ENCODE measurements at regions not wholly inside any gene's neighbourhood (a gene's known extent, or its start where the extent isn't known, plus 50 kb on each side); places are given as distances from the start of the nearest gene placed in this dataset.

- no peaks in the 10 kb centered on the region for H3K4me1 ChIP-seq
- intact Hi-C loops (cut with DNase I): no loop called here
- ATAC-seq (no peak), DNase-seq (no peak)
- no peak for TF ChIP-seq CTCF (IDR thresholded peaks at IDR 0.05)
- WGBS, 3 donors: 89 to 100% (median 95%) methylated on average over 1 of the region's 1 CpG
- H3K9me3 ChIP-seq: no peaks in the 10 kb centered on the region
- H3K36me3 ChIP-seq (ENCODE audit: insufficient read depth in 1 of 2, low read depth in 1 of 2): no peaks in the 10 kb centered on the region
- H3K4me3 ChIP-seq: no peak overlapping the region
- no peak overlapping the region for H3K27ac ChIP-seq
- H3K27me3 ChIP-seq (ENCODE audit: insufficient read depth in 3 of 3, low read length in 2 of 3): no peaks in the 10 kb centered on the region
Observed at GRCh38 chr13:83057119-83057518, 825.2 kb downstream of the SLITRK1 start.

- H3K27me3 ChIP-seq (ENCODE audit: insufficient read depth in 3 of 3, low read length in 2 of 3): no peaks in the 10 kb centered on the region
- WGBS, 3 donors: 91 to 97% (median 93%) methylated on average over 3 of the region's 3 CpGs
- intact Hi-C loops (cut with DNase I): no loop called here
Observed at GRCh38 chr13:83056269-83056668, 826.0 kb downstream of the SLITRK1 start.

GRCh38 chr13:83048419-83048818 lies 833.9 kb downstream of the SLITRK1 start:
- Histone ChIP-seq H3K4me1 (no peaks in the 10 kb centered on the region), H3K27me3 (ENCODE audit: insufficient read depth in 3 of 3, low read length in 2 of 3) (no peaks in the 10 kb centered on the region), H3K9me3 (no peaks in the 10 kb centered on the region), H3K27ac (no peak overlapping the region), H3K36me3 (ENCODE audit: insufficient read depth in 1 of 2, low read depth in 1 of 2) (no peaks in the 10 kb centered on the region), H3K4me3 (no peak overlapping the region)
- no peak for TF ChIP-seq CTCF (IDR thresholded peaks at IDR 0.05)
- intact Hi-C loops (cut with DNase I): no loop called here
- WGBS, 3 donors: 80 to 83% (median 81%) methylated on average over 1 of the region's 1 CpG
- ATAC-seq (no peak), DNase-seq (no peak)

More at GRCh38 chr13:83056269-83056668, 826.0 kb downstream of the SLITRK1 start:
- H3K36me3 ChIP-seq (ENCODE audit: insufficient read depth in 1 of 2, low read depth in 1 of 2): no peaks in the 10 kb centered on the region
- TF ChIP-seq CTCF (IDR thresholded peaks at IDR 0.05): no peak
- no peaks in the 10 kb centered on the region for H3K9me3 ChIP-seq
- H3K4me3 ChIP-seq: no peak overlapping the region
- no peak overlapping the region for H3K27ac ChIP-seq
- DNase-seq (no peak), ATAC-seq (no peak)
- no peaks in the 10 kb centered on the region for H3K4me1 ChIP-seq

- WGBS, 3 donors: 85 to 92% (median 91%) methylated on average over 1 of the region's 1 CpG
- no peak for ATAC-seq
- TF ChIP-seq CTCF (IDR thresholded peaks at IDR 0.05): no peak
- no peaks in the 10 kb centered on the region for H3K36me3 ChIP-seq (ENCODE audit: insufficient read depth in 1 of 2, low read depth in 1 of 2)
- no peak for DNase-seq
- no peak overlapping the region for H3K4me3 ChIP-seq
- intact Hi-C loops (cut with DNase I): no loop called here
- no peaks in the 10 kb centered on the region for H3K27me3 ChIP-seq (ENCODE audit: insufficient read depth in 3 of 3, low read length in 2 of 3)
- no peak overlapping the region for H3K27ac ChIP-seq
- no peaks in the 10 kb centered on the region for H3K4me1 ChIP-seq
- peaks cover 5% of the 10 kb centered on the region for H3K9me3 ChIP-seq
Observed at GRCh38 chr13:83024955-83025594, 857.2 kb downstream of the SLITRK1 start.

- intact Hi-C loops (cut with DNase I): no loop called here
- no peak for ATAC-seq
Observed at GRCh38 chr13:83024232-83024631, 858.0 kb downstream of the SLITRK1 start.

More at GRCh38 chr13:83024232-83024631, 858.0 kb downstream of the SLITRK1 start:
- H3K4me3 ChIP-seq: no peak overlapping the region
- no peak for DNase-seq
- WGBS, 3 donors: 73 to 83% (median 83%) methylated on average over 1 of the region's 1 CpG
- H3K4me1 ChIP-seq: no peaks in the 10 kb centered on the region
- H3K27me3 ChIP-seq (ENCODE audit: insufficient read depth in 3 of 3, low read length in 2 of 3): no peaks in the 10 kb centered on the region
- H3K36me3 ChIP-seq (ENCODE audit: insufficient read depth in 1 of 2, low read depth in 1 of 2): no peaks in the 10 kb centered on the region
- TF ChIP-seq CTCF (IDR thresholded peaks at IDR 0.05): no peak
- H3K9me3 ChIP-seq: peaks cover 5% of the 10 kb centered on the region
- no peak overlapping the region for H3K27ac ChIP-seq
